ENCODE measurements at regions not wholly inside any gene's neighbourhood (a gene's known extent, or its start where the extent isn't known, plus 50 kb on each side); places are given as distances from the start of the nearest gene placed in this dataset.

- TF ChIP-seq EZH2 (IDR thresholded peaks at IDR 0.05; ENCODE audit: borderline replicate concordance, insufficient read depth, low read depth, low read length, poor library complexity, severe bottlenecking) (no peak), CTCF (IDR thresholded peaks at IDR 0.05) (no peak)
These were observed 181.7 kb upstream of the ZNF717 start for GRCh38 chr3:75967071-75967470.
